ENCODE measurements at regions not wholly inside any gene's neighbourhood (a gene's known extent, or its start where the extent isn't known, plus 50 kb on each side); places are given as distances from the start of the nearest gene placed in this dataset.

- no peak for TF ChIP-seq CTCF (IDR thresholded peaks at IDR 0.05)
- no peak for TF ChIP-seq POLR2A (IDR thresholded peaks at IDR 0.05)
- TF ChIP-seq POLR2AphosphoS5 (IDR thresholded peaks at IDR 0.05): no peak
- TF ChIP-seq EP300 (IDR thresholded peaks at IDR 0.05; ENCODE audit: low read depth): no peak
Measured at GRCh38 chr18:27428120-27428519, 243.0 kb upstream of the CHST9 start.
